AG09319 (cell line): ENCODE measurements at regions not wholly inside any gene's neighbourhood (a gene's known extent, or its start where the extent isn't known, plus 50 kb on each side); places are given as distances from the start of the nearest gene placed in this dataset.

Source experiments
- DNase-seq: peaks from one replicate; pipeline ENCODE4 v3.0.0-alpha.2; 2010; ENCODE audit warnings: low read depth; ENCODE audit errors: extremely low read depth
- TF ChIP-seq, protein P1 (sequence below): IDR thresholded peaks from 2 replicates; pipeline ENCODE4 v1.5.1; 2011; ENCODE audit warnings: low read depth, mild to moderate bottlenecking, inconsistent platforms, low read length, moderate library complexity

GRCh38 chr12:125211464-125211863, 146.2 kb downstream of the AACS start:
- no peak for DNase-seq
- TF ChIP-seq, protein P1, sequence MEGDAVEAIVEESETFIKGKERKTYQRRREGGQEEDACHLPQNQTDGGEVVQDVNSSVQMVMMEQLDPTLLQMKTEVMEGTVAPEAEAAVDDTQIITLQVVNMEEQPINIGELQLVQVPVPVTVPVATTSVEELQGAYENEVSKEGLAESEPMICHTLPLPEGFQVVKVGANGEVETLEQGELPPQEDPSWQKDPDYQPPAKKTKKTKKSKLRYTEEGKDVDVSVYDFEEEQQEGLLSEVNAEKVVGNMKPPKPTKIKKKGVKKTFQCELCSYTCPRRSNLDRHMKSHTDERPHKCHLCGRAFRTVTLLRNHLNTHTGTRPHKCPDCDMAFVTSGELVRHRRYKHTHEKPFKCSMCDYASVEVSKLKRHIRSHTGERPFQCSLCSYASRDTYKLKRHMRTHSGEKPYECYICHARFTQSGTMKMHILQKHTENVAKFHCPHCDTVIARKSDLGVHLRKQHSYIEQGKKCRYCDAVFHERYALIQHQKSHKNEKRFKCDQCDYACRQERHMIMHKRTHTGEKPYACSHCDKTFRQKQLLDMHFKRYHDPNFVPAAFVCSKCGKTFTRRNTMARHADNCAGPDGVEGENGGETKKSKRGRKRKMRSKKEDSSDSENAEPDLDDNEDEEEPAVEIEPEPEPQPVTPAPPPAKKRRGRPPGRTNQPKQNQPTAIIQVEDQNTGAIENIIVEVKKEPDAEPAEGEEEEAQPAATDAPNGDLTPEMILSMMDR = no peak

DNA sequence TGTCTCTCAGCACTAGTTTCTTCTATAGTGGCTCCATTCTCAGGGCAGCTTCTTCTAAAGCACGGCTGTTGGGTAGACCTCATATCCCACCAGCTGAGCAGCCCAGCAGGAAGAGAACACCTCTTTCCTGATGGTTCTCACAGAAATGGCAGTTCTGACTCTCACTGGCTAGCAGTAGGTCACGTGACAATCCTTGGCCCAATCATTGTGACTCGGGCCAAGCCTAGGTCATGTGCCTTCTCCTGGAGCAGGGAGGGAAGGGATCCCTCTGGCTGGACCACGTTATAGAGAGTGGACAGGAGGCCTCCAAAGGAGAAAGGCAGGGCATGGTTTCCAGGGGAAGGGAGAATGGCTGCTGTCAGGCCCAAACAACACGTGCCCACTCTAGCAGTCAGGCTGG, 149.1 kb downstream of the AACS start:
- TF ChIP-seq, protein P1 = no peak
- DNase-seq = no peak

- TF ChIP-seq, protein P1 = no peak
- DNase-seq = no peak
Measured at GRCh38 chr12:125216756-125217155, 151.5 kb downstream of the AACS start.

DNA sequence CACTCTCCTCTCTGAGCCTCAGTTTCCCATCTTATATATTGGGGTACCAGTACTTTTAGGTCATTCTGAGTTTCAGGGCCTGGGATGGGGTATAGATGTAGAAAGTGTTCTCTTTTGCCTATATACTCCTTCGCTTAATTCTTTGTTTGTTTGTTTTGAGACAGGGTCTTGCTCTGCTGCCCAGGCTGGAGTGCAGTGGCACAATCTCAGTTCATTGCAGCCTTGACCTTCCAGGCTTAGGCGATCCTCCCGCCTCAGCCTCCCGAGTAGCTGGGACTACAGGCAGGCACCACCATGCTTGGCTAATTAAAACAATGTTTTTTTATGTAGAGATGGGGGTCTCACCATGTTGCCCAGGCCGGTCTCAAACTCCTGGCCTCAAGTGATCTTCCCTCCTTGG, 152.1 kb downstream of the AACS start:
- TF ChIP-seq, protein P1 = no peak
- DNase-seq = no peak

- DNase-seq = no peak
- TF ChIP-seq, protein P1 = no peak
Measured at GRCh38 chr12:125218952-125219351, 153.7 kb downstream of the AACS start.

- TF ChIP-seq, protein P1 = no peak
- no peak for DNase-seq
Measured at GRCh38 chr12:125220404-125221273, 155.4 kb downstream of the AACS start.

DNA sequence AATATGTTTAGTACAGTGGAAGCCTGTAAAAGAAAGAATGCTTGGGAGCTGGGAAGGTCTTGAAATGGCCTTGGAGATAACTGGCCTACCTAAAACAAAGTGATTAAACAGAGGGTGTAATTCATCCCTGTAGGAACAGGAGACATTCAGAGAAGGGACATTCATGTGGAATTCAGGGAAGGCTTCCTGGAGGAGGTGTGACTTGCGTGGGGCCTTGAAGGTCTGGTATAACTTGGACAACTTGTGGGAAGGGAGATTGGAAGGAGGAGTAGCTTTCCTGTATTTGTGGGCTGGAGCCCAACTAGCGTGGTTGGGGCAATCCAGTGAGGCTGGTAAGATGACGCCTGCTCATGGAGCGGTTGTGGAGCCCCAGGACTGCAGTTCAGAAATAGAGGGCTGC, 156.4 kb downstream of the AACS start:
- TF ChIP-seq, protein P1 = no peak
- DNase-seq = no peak
